ENCODE measurements at regions not wholly inside any gene's neighbourhood (a gene's known extent, or its start where the extent isn't known, plus 50 kb on each side); places are given as distances from the start of the nearest gene placed in this dataset.

DNA sequence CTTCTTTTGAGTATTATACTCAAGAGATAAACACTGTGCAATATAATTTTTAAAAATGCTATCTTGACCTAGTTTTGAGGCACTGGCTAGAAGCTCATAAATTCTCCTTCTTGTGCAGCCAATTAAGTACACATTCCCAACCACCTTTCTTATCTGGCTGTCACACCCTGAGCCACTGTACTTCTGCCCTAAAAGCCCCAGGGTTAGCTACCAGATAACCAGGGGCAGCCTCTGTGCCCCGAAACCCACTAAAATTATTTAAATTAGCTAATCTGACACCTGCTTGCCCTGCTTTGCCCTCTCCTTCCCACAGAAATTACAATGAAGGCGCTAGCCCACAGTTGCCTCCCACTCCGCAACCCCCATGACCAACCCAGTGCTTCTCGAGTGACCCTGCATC is 597.3 kb upstream of the TYRP1 start:
- Mint-ChIP-seq H3K36me3 (ENCODE audit: unreplicated experiment) (no peaks in the 10 kb centered on the region), H3K27me3 (ENCODE audit: unreplicated experiment) (no peaks in the 10 kb centered on the region), H3K27ac (ENCODE audit: unreplicated experiment) (no peak overlapping the region), H3K4me1 (ENCODE audit: unreplicated experiment) (no peaks in the 10 kb centered on the region), H3K4me3 (ENCODE audit: unreplicated experiment) (no peak overlapping the region), H3K9me3 (ENCODE audit: unreplicated experiment) (peaks cover 9% of the 10 kb centered on the region)
- TF ChIP-seq, protein P1, sequence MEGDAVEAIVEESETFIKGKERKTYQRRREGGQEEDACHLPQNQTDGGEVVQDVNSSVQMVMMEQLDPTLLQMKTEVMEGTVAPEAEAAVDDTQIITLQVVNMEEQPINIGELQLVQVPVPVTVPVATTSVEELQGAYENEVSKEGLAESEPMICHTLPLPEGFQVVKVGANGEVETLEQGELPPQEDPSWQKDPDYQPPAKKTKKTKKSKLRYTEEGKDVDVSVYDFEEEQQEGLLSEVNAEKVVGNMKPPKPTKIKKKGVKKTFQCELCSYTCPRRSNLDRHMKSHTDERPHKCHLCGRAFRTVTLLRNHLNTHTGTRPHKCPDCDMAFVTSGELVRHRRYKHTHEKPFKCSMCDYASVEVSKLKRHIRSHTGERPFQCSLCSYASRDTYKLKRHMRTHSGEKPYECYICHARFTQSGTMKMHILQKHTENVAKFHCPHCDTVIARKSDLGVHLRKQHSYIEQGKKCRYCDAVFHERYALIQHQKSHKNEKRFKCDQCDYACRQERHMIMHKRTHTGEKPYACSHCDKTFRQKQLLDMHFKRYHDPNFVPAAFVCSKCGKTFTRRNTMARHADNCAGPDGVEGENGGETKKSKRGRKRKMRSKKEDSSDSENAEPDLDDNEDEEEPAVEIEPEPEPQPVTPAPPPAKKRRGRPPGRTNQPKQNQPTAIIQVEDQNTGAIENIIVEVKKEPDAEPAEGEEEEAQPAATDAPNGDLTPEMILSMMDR (IDR thresholded peaks at IDR 0.05) = no peak
- no peak for DNase-seq (ENCODE audit: extremely low spot score, unreplicated experiment)

GRCh38 chr9:12133416-12133815 is 559.8 kb upstream of the TYRP1 start:
- no peaks in the 10 kb centered on the region for H3K27me3 Mint-ChIP-seq (ENCODE audit: unreplicated experiment)
- no peak for DNase-seq (ENCODE audit: extremely low spot score, unreplicated experiment)
- H3K27ac Mint-ChIP-seq (ENCODE audit: unreplicated experiment) = no peak overlapping the region
- H3K4me1 Mint-ChIP-seq (ENCODE audit: unreplicated experiment) = no peaks in the 10 kb centered on the region
- no peaks in the 10 kb centered on the region for H3K36me3 Mint-ChIP-seq (ENCODE audit: unreplicated experiment)
- TF ChIP-seq, protein P1 (IDR thresholded peaks at IDR 0.05) = no peak
- peaks cover 58% of the 10 kb centered on the region for H3K9me3 Mint-ChIP-seq (ENCODE audit: unreplicated experiment)
- H3K4me3 Mint-ChIP-seq (ENCODE audit: unreplicated experiment) = no peak overlapping the region

DNA sequence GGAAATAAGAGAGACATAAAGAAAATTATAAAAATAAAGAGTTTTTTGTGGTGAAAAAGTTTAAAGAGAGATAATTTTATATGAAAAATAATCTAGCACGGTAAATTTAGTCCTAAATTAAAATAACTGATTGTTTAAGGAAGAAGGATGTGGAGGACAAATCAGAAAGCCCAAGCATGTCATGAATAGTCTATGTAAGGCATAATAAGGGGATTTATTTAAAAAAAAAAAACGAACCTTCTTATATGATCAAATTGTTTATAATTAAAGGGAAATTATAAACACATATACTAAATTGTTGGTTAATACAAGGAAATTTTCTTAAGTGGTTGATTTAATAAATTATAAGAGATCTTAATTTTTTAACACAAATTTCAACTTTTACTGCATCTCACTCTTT is 551.8 kb upstream of the TYRP1 start:
- no peak for DNase-seq (ENCODE audit: extremely low spot score, unreplicated experiment)
- H3K27ac Mint-ChIP-seq (ENCODE audit: unreplicated experiment) = no peak overlapping the region
- H3K9me3 Mint-ChIP-seq (ENCODE audit: unreplicated experiment) = peaks cover 46% of the 10 kb centered on the region
- no peaks in the 10 kb centered on the region for H3K36me3 Mint-ChIP-seq (ENCODE audit: unreplicated experiment)
- H3K4me3 Mint-ChIP-seq (ENCODE audit: unreplicated experiment) = no peak overlapping the region
- no peaks in the 10 kb centered on the region for H3K4me1 Mint-ChIP-seq (ENCODE audit: unreplicated experiment)
- no peaks in the 10 kb centered on the region for H3K27me3 Mint-ChIP-seq (ENCODE audit: unreplicated experiment)
- TF ChIP-seq, protein P1 (IDR thresholded peaks at IDR 0.05) = no peak

DNA sequence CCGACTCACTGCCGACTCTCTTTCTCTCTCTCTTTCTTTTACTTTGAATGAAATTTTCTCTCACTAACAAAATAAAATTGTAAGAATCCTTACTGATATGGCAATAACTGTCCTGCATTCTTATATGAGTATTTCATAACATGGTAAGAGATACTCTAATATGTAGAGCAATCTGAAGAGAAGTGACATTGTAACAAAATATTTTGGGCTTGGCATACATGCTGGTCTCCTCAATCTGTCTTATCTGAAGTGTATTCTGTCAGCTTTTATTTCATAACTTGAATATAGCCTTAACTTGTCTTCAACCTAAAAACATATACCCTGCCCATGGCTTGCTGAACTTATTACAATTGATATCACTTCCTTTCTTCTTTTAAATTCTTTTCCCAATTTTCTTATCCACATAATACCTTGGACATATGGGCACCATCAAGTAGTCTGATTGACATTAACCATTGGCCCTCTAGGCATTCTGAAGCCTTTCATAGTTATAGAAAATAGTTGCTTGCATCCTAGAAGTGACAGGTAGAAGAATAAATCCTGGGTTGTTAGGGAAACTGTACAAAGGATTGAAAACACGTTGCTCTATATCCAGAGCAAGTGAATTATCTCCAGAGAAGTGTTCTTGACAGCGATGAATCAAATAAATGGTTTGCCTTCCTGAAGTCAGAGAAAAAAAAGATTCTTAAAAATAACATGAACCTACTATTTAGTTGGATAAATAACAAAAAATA is 537.6 kb upstream of the TYRP1 start:
- DNase-seq (ENCODE audit: extremely low spot score, unreplicated experiment) = no peak
- Mint-ChIP-seq H3K4me1 (ENCODE audit: unreplicated experiment) (no peaks in the 10 kb centered on the region), H3K4me3 (ENCODE audit: unreplicated experiment) (no peak overlapping the region), H3K27me3 (ENCODE audit: unreplicated experiment) (no peaks in the 10 kb centered on the region), H3K36me3 (ENCODE audit: unreplicated experiment) (no peaks in the 10 kb centered on the region), H3K9me3 (ENCODE audit: unreplicated experiment) (no peaks in the 10 kb centered on the region), H3K27ac (ENCODE audit: unreplicated experiment) (no peak overlapping the region)
- TF ChIP-seq, protein P1 (IDR thresholded peaks at IDR 0.05) = no peak

- no peaks in the 10 kb centered on the region for H3K36me3 Mint-ChIP-seq (ENCODE audit: unreplicated experiment)
- H3K4me1 Mint-ChIP-seq (ENCODE audit: unreplicated experiment) = no peaks in the 10 kb centered on the region
- no peak overlapping the region for H3K27ac Mint-ChIP-seq (ENCODE audit: unreplicated experiment)
- H3K9me3 Mint-ChIP-seq (ENCODE audit: unreplicated experiment) = peaks cover 6% of the 10 kb centered on the region
- no peak overlapping the region for H3K4me3 Mint-ChIP-seq (ENCODE audit: unreplicated experiment)
- TF ChIP-seq, protein P1 (IDR thresholded peaks at IDR 0.05) = no peak
- DNase-seq (ENCODE audit: extremely low spot score, unreplicated experiment) = no peak
- H3K27me3 Mint-ChIP-seq (ENCODE audit: unreplicated experiment) = no peaks in the 10 kb centered on the region
Measured at GRCh38 chr9:12162181-12162815, 530.9 kb upstream of the TYRP1 start.

All from osteocyte (in vitro differentiated cells).